WTC11 (cell line): ENCODE measurements at regions not wholly inside any gene's neighbourhood (a gene's known extent, or its start where the extent isn't known, plus 50 kb on each side); places are given as distances from the start of the nearest gene placed in this dataset.

ENCODE experiments used
- ZNF138 ChIP-seq: sonication (generic); formaldehyde crosslinking; conservative IDR thresholded peaks from 2 replicates; pipeline ENCODE4 v1.8.1; 2022; ENCODE audit warnings: mild to moderate bottlenecking, moderate library complexity, missing genetic modification reagents
- TF ChIP-seq, protein P1 (sequence below): fragments of 200-600 bp; IDR thresholded peaks from 2 replicates; pipeline ENCODE4 v1.8.0; 2022; ENCODE audit warnings: antibody characterized with exemption

DNA sequence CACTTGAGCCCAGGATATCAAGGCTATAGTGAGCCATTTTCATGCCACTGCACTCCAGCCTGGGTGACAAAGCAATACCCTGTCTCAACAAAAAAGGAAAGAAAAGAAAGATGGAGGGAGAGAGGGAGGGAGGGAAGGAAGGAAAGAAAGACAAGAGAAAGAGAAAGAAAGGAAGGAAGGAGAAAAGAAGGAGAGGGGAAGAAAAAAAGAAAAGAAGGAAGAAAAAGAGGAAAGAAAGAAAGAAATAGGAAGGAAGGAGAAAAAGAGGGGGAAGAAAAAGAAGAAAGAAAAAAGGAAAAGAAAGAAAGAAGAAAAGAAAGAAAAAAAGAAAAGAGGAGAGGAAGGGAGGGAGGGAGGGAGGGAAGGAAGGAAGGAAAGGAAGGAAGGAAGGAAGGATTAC, 321.5 kb upstream of the CNTNAP2 start:
- TF ChIP-seq ZNF138 (CRISPR knock-in tag) = no peak
- TF ChIP-seq, protein P1, sequence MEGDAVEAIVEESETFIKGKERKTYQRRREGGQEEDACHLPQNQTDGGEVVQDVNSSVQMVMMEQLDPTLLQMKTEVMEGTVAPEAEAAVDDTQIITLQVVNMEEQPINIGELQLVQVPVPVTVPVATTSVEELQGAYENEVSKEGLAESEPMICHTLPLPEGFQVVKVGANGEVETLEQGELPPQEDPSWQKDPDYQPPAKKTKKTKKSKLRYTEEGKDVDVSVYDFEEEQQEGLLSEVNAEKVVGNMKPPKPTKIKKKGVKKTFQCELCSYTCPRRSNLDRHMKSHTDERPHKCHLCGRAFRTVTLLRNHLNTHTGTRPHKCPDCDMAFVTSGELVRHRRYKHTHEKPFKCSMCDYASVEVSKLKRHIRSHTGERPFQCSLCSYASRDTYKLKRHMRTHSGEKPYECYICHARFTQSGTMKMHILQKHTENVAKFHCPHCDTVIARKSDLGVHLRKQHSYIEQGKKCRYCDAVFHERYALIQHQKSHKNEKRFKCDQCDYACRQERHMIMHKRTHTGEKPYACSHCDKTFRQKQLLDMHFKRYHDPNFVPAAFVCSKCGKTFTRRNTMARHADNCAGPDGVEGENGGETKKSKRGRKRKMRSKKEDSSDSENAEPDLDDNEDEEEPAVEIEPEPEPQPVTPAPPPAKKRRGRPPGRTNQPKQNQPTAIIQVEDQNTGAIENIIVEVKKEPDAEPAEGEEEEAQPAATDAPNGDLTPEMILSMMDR = no peak
